ENCODE measurements at regions not wholly inside any gene's neighbourhood (a gene's known extent, or its start where the extent isn't known, plus 50 kb on each side); places are given as distances from the start of the nearest gene placed in this dataset.
"Not testable (repeated sequence)": the region's sequence is repeated elsewhere in the genome, so short reads cannot be mapped to it uniquely, and the experiment has no call there.

GRCh38 chr10:63003816-63004453, 129.2 kb upstream of the NRBF2 start:
- no peak for DNase-seq (ENCODE audit: low read depth in 4 of 4, low spot score in 3 of 4)

GRCh38 chr10:62996925-62997324, 136.2 kb upstream of the NRBF2 start:
- peak in 3 of 4 donors; percentile 17 to 28 (median 22) for DNase-seq (ENCODE audit: low read depth in 4 of 4, low spot score in 3 of 4)

- no peak for DNase-seq (ENCODE audit: low read depth in 4 of 4, low spot score in 3 of 4)
Measured at GRCh38 chr10:62996516-62996915, 136.6 kb upstream of the NRBF2 start.

- DNase-seq (ENCODE audit: low read depth in 4 of 4, low spot score in 3 of 4), result no peak
Measured at GRCh38 chr10:62993121-62993520, 140.0 kb upstream of the NRBF2 start.

GRCh38 chr10:62992145-62992721, 140.9 kb upstream of the NRBF2 start:
- no peak for DNase-seq (ENCODE audit: low read depth in 4 of 4, low spot score in 3 of 4)

GRCh38 chr10:62990126-62990525, 143.0 kb upstream of the NRBF2 start:
- no peak for DNase-seq (ENCODE audit: low read depth in 4 of 4, low spot score in 3 of 4)

- DNase-seq (ENCODE audit: low read depth in 4 of 4, low spot score in 3 of 4), result no peak
Measured at GRCh38 chr10:62985807-62986600, 147.1 kb upstream of the NRBF2 start.

- DNase-seq (ENCODE audit: low read depth in 4 of 4, low spot score in 3 of 4), result no peak
Measured at GRCh38 chr10:62981096-62981495, 152.0 kb upstream of the NRBF2 start.

- DNase-seq (ENCODE audit: low read depth in 4 of 4, low spot score in 3 of 4), result no peak
Measured at GRCh38 chr10:62980687-62981086, 152.4 kb upstream of the NRBF2 start.

- DNase-seq (ENCODE audit: low read depth in 4 of 4, low spot score in 3 of 4), result no peak
Measured at GRCh38 chr10:62979921-62980320, 153.2 kb upstream of the NRBF2 start.

GRCh38 chr10:62978482-62978881, 154.6 kb upstream of the NRBF2 start:
- no peak for DNase-seq (ENCODE audit: low read depth in 4 of 4, low spot score in 3 of 4)

- DNase-seq (ENCODE audit: low read depth in 4 of 4, low spot score in 3 of 4), result not testable (repeated sequence)
Measured at GRCh38 chr10:62974795-62975194, 158.3 kb upstream of the NRBF2 start.

- no peak for DNase-seq (ENCODE audit: low read depth in 4 of 4, low spot score in 3 of 4)
Measured at GRCh38 chr10:62972103-62972502, 155.9 kb upstream of the EGR2 start.

GRCh38 chr10:62964026-62964425, 147.9 kb upstream of the EGR2 start:
- no peak for DNase-seq (ENCODE audit: low read depth in 4 of 4, low spot score in 3 of 4)

- no peak for DNase-seq (ENCODE audit: low read depth in 4 of 4, low spot score in 3 of 4)
Measured at GRCh38 chr10:62961951-62962523, 145.9 kb upstream of the EGR2 start.

GRCh38 chr10:62960416-62960815, 144.2 kb upstream of the EGR2 start:
- DNase-seq (ENCODE audit: low read depth in 4 of 4, low spot score in 3 of 4), result no peak

GRCh38 chr10:62959553-62959952, 143.4 kb upstream of the EGR2 start:
- no peak for DNase-seq (ENCODE audit: low read depth in 4 of 4, low spot score in 3 of 4)

- no peak for DNase-seq (ENCODE audit: low read depth in 4 of 4, low spot score in 3 of 4)
Measured at GRCh38 chr10:62958980-62959379, 142.8 kb upstream of the EGR2 start.

- DNase-seq (ENCODE audit: low read depth in 4 of 4, low spot score in 3 of 4), result no peak
Measured at GRCh38 chr10:62946278-62946677, 130.1 kb upstream of the EGR2 start.

GRCh38 chr10:62939698-62940097, 123.5 kb upstream of the EGR2 start:
- no peak for DNase-seq (ENCODE audit: low read depth in 4 of 4, low spot score in 3 of 4)

GRCh38 chr10:62938672-62939071, 122.5 kb upstream of the EGR2 start:
- peak in 1 of 4 donors; percentile 9 for DNase-seq (ENCODE audit: low read depth in 4 of 4, low spot score in 3 of 4)

GRCh38 chr10:62937674-62938073, 121.5 kb upstream of the EGR2 start:
- no peak for DNase-seq (ENCODE audit: low read depth in 4 of 4, low spot score in 3 of 4)
